ENCODE measurements at regions not wholly inside any gene's neighbourhood (a gene's known extent, or its start where the extent isn't known, plus 50 kb on each side); places are given as distances from the start of the nearest gene placed in this dataset.
"Not testable (repeated sequence)": the region's sequence is repeated elsewhere in the genome, so short reads cannot be mapped to it uniquely, and the experiment has no call there.

DNA sequence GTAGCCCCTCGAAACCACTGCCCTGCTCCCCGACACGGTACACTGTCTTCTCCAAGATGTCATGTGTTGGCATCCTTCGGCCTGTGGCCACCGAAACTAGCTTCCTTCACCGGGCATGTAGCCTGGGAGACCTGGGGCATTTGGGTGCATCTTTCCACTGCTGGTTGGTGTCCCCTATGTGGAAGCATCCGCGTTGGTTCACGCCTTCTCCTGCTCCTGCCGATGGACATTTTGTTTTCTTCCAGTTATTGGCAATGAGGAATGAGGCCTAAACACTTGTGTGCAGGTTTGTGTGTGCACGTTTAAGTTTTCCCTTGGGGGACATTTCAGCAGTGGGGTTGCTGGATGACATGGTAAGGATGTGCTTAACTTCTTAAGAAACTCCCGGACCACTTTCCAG, 83.6 kb upstream of the TNK2 start:
- TF ChIP-seq, protein P1, sequence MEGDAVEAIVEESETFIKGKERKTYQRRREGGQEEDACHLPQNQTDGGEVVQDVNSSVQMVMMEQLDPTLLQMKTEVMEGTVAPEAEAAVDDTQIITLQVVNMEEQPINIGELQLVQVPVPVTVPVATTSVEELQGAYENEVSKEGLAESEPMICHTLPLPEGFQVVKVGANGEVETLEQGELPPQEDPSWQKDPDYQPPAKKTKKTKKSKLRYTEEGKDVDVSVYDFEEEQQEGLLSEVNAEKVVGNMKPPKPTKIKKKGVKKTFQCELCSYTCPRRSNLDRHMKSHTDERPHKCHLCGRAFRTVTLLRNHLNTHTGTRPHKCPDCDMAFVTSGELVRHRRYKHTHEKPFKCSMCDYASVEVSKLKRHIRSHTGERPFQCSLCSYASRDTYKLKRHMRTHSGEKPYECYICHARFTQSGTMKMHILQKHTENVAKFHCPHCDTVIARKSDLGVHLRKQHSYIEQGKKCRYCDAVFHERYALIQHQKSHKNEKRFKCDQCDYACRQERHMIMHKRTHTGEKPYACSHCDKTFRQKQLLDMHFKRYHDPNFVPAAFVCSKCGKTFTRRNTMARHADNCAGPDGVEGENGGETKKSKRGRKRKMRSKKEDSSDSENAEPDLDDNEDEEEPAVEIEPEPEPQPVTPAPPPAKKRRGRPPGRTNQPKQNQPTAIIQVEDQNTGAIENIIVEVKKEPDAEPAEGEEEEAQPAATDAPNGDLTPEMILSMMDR (IDR thresholded peaks at IDR 0.05): not testable (repeated sequence)
- not testable (repeated sequence) for TF ChIP-seq POLR2A, POLR2AphosphoS5, EP300 (IDR thresholded peaks at IDR 0.05)
